Liver (tissue), 7 donors: ENCODE measurements at regions not wholly inside any gene's neighbourhood (a gene's known extent, or its start where the extent isn't known, plus 50 kb on each side); places are given as distances from the start of the nearest gene placed in this dataset.

Experiments used
- DNase-seq: peaks from one replicate; pipeline ENCODE4 v3.0.0-alpha.2; 2017; ENCODE audit warnings: low spot score
- H3K27ac ChIP-seq, 2 donors: one replicate each; pipeline ENCODE4 v1.7.0; 2013; ENCODE audit warnings: inconsistent platforms in 2 of 2, low read length in 2 of 2, control low read depth in 1 of 2, low read depth in 1 of 2, mild to moderate bottlenecking in 1 of 2
- H3K27me3 ChIP-seq, 4 donors: one replicate each; pipeline versions ENCODE4 v1.6.1 to v1.7.0; 2013; ENCODE audit warnings: low read length in 3 of 4, inconsistent platforms in 1 of 4, mild to moderate bottlenecking in 1 of 4, moderate library complexity in 1 of 4; ENCODE audit not compliant: control insufficient read depth in 4 of 4, insufficient read depth in 4 of 4
- H3K36me3 ChIP-seq, 4 donors: one replicate each; pipeline versions ENCODE4 v1.6.1 to v1.7.0; 2013; ENCODE audit warnings: low read length in 3 of 4, mild to moderate bottlenecking in 3 of 4, low read depth in 1 of 4, moderate library complexity in 1 of 4; ENCODE audit not compliant: control insufficient read depth in 4 of 4, insufficient read depth in 3 of 4
- H3K4me1 ChIP-seq, 4 donors: one replicate each; pipeline versions ENCODE4 v1.6.1 to v1.7.0; 2013; ENCODE audit warnings: low read length in 3 of 4, mild to moderate bottlenecking in 3 of 4, moderate library complexity in 1 of 4; ENCODE audit not compliant: control insufficient read depth in 4 of 4, insufficient read depth in 4 of 4
- H3K4me3 ChIP-seq, 3 donors: one replicate each; pipeline versions ENCODE4 v1.6.1 to v1.7.0; 2013; ENCODE audit warnings: low read length in 3 of 3, control low read depth in 1 of 3, low read depth in 1 of 3, mild to moderate bottlenecking in 1 of 3
- H3K9ac ChIP-seq, 2 donors: one replicate each; pipeline ENCODE4 v1.7.0; 2013; ENCODE audit warnings: low read length in 2 of 2, mild to moderate bottlenecking in 2 of 2, moderate library complexity in 2 of 2, control low read depth in 1 of 2, low read depth in 1 of 2
- H3K9me3 ChIP-seq, 4 donors: one replicate each; pipeline versions ENCODE4 v1.6.1 to v1.7.0; 2013; ENCODE audit warnings: low read length in 3 of 4; ENCODE audit not compliant: control insufficient read depth in 4 of 4
- EGR1 ChIP-seq, 2 donors: IDR thresholded peaks; 2 replicates each; pipeline ENCODE4 v1.6.1; 2016 to 2018; ENCODE audit warnings: antibody characterized with exemption in 2 of 2, low read depth in 2 of 2
- FOXA1 ChIP-seq: IDR thresholded peaks from 2 replicates; pipeline ENCODE4 v1.6.1; 2016; ENCODE audit warnings: antibody characterized with exemption
- FOXA2 ChIP-seq: IDR thresholded peaks from 2 replicates; pipeline ENCODE4 v1.6.1; 2016; ENCODE audit warnings: antibody characterized with exemption
- GABPA ChIP-seq, 2 donors: IDR thresholded peaks in 1 of 2; conservative IDR thresholded peaks in 1 of 2; 2 replicates each; pipeline ENCODE4 v1.6.1; 2016; ENCODE audit warnings: antibody characterized with exemption in 2 of 2, mild to moderate bottlenecking in 1 of 2, moderate library complexity in 1 of 2
- HNF4A ChIP-seq, 2 donors: conservative IDR thresholded peaks; 2 replicates each; pipeline ENCODE4 v1.6.1; 2016; ENCODE audit warnings: antibody characterized with exemption in 2 of 2, mild to moderate bottlenecking in 2 of 2
- HNF4G ChIP-seq: IDR thresholded peaks from 2 replicates; pipeline ENCODE4 v1.6.1; 2016; ENCODE audit warnings: antibody characterized with exemption
- JUND ChIP-seq, 2 donors: IDR thresholded peaks; 2 replicates each; pipeline ENCODE4 v1.6.1; 2016; ENCODE audit warnings: antibody characterized with exemption in 2 of 2
- NR2F2 ChIP-seq: IDR thresholded peaks from 2 replicates; pipeline ENCODE4 v1.6.1; 2016; ENCODE audit warnings: antibody characterized with exemption
- RAD21 ChIP-seq, 2 donors: IDR thresholded peaks; 2 replicates each; pipeline ENCODE4 v1.6.1; 2016; ENCODE audit warnings: antibody characterized with exemption in 2 of 2, mild to moderate bottlenecking in 2 of 2
- SP1 ChIP-seq: IDR thresholded peaks from 2 replicates; pipeline ENCODE4 v1.6.1; 2018; ENCODE audit warnings: antibody characterized with exemption, mild to moderate bottlenecking
- TAF1 ChIP-seq: conservative IDR thresholded peaks from 2 replicates; pipeline ENCODE4 v1.6.1; 2016; ENCODE audit warnings: antibody characterized with exemption, mild to moderate bottlenecking
- YY1 ChIP-seq: IDR thresholded peaks from 2 replicates; pipeline ENCODE4 v1.6.1; 2016; ENCODE audit warnings: antibody characterized with exemption, mild to moderate bottlenecking
- TF ChIP-seq, protein P1 (sequence below): IDR thresholded peaks from 2 replicates; pipeline ENCODE4 v1.6.1; 2016; ENCODE audit warnings: antibody characterized with exemption
- TF ChIP-seq, protein P2 (sequence below): fragments of 150-350 bp; IDR thresholded peaks from 2 replicates; pipeline ENCODE4 v1.5.1; 2017; ENCODE audit warnings: improper control_type of control experiment, low read depth, low read length; ENCODE audit not compliant: missing input control
- TF ChIP-seq, protein P3 (sequence below): IDR thresholded peaks from 2 replicates; pipeline ENCODE4 v1.6.1; 2016; ENCODE audit warnings: antibody characterized with exemption
- TF ChIP-seq, protein P4 (sequence below): IDR thresholded peaks from 2 replicates; pipeline ENCODE4 v1.6.1; 2016; ENCODE audit warnings: antibody characterized with exemption, mild to moderate bottlenecking
- TF ChIP-seq, protein P5 (sequence below): IDR thresholded peaks from 2 replicates; pipeline ENCODE4 v1.6.1; 2016; ENCODE audit warnings: antibody characterized with exemption
- donor health status: healthy.
- donor health status: healthy.
- donor health status: healthy.
- donor health status: healthy.

DNA sequence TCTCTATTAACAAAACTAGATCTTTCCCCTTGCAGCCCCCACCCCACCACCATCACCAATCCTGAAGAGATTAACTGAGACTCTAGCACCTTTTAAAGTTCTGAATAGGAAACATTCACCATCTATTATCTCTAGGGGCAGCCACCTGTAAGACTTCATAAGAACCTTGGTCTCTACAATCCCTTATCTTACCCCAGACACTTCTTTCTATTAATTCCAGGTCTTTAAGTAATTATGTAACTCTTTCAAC lies 180.2 kb upstream of the FBXL17 start:
- Histone ChIP-seq H3K9ac (no peak overlapping the region), H3K4me3 (no peak overlapping the region), H3K27me3 (peaks cover 0 to 5% (median 0%) of the 10 kb centered on the region in 4 donors), H3K4me1 (no peaks in the 10 kb centered on the region), H3K27ac (no peak overlapping the region), H3K36me3 (no peaks in the 10 kb centered on the region), H3K9me3 (no peaks in the 10 kb centered on the region)
- no peak for DNase-seq
- TF ChIP-seq FOXA2 = no peak
- TF ChIP-seq, protein P1, sequence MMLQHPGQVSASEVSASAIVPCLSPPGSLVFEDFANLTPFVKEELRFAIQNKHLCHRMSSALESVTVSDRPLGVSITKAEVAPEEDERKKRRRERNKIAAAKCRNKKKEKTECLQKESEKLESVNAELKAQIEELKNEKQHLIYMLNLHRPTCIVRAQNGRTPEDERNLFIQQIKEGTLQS = no peak
- TF ChIP-seq HNF4A (conservative IDR thresholded peaks at IDR 0.05) = no peak
- no peak for TF ChIP-seq EGR1 (IDR thresholded peaks at IDR 0.05; ENCODE audit: low read depth in 2 of 2)
- no peak for TF ChIP-seq JUND (IDR thresholded peaks at IDR 0.05)
- TF ChIP-seq, protein P2, sequence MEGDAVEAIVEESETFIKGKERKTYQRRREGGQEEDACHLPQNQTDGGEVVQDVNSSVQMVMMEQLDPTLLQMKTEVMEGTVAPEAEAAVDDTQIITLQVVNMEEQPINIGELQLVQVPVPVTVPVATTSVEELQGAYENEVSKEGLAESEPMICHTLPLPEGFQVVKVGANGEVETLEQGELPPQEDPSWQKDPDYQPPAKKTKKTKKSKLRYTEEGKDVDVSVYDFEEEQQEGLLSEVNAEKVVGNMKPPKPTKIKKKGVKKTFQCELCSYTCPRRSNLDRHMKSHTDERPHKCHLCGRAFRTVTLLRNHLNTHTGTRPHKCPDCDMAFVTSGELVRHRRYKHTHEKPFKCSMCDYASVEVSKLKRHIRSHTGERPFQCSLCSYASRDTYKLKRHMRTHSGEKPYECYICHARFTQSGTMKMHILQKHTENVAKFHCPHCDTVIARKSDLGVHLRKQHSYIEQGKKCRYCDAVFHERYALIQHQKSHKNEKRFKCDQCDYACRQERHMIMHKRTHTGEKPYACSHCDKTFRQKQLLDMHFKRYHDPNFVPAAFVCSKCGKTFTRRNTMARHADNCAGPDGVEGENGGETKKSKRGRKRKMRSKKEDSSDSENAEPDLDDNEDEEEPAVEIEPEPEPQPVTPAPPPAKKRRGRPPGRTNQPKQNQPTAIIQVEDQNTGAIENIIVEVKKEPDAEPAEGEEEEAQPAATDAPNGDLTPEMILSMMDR = no peak
- no peak for TF ChIP-seq FOXA1
- no peak for TF ChIP-seq HNF4G
- TF ChIP-seq YY1 = no peak
- TF ChIP-seq, protein P3, sequence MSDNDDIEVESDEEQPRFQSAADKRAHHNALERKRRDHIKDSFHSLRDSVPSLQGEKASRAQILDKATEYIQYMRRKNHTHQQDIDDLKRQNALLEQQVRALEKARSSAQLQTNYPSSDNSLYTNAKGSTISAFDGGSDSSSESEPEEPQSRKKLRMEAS = no peak
- TF ChIP-seq TAF1 = no peak
- TF ChIP-seq, protein P4, sequence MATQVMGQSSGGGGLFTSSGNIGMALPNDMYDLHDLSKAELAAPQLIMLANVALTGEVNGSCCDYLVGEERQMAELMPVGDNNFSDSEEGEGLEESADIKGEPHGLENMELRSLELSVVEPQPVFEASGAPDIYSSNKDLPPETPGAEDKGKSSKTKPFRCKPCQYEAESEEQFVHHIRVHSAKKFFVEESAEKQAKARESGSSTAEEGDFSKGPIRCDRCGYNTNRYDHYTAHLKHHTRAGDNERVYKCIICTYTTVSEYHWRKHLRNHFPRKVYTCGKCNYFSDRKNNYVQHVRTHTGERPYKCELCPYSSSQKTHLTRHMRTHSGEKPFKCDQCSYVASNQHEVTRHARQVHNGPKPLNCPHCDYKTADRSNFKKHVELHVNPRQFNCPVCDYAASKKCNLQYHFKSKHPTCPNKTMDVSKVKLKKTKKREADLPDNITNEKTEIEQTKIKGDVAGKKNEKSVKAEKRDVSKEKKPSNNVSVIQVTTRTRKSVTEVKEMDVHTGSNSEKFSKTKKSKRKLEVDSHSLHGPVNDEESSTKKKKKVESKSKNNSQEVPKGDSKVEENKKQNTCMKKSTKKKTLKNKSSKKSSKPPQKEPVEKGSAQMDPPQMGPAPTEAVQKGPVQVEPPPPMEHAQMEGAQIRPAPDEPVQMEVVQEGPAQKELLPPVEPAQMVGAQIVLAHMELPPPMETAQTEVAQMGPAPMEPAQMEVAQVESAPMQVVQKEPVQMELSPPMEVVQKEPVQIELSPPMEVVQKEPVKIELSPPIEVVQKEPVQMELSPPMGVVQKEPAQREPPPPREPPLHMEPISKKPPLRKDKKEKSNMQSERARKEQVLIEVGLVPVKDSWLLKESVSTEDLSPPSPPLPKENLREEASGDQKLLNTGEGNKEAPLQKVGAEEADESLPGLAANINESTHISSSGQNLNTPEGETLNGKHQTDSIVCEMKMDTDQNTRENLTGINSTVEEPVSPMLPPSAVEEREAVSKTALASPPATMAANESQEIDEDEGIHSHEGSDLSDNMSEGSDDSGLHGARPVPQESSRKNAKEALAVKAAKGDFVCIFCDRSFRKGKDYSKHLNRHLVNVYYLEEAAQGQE = no peak
- TF ChIP-seq GABPA (IDR thresholded peaks at IDR 0.05 in 1 of 2, conservative IDR thresholded peaks at IDR 0.05 in 1 of 2) = no peak
- TF ChIP-seq RAD21 (IDR thresholded peaks at IDR 0.05) = no peak
- TF ChIP-seq NR2F2 = no peak
- no peak for TF ChIP-seq SP1
- TF ChIP-seq, protein P5, sequence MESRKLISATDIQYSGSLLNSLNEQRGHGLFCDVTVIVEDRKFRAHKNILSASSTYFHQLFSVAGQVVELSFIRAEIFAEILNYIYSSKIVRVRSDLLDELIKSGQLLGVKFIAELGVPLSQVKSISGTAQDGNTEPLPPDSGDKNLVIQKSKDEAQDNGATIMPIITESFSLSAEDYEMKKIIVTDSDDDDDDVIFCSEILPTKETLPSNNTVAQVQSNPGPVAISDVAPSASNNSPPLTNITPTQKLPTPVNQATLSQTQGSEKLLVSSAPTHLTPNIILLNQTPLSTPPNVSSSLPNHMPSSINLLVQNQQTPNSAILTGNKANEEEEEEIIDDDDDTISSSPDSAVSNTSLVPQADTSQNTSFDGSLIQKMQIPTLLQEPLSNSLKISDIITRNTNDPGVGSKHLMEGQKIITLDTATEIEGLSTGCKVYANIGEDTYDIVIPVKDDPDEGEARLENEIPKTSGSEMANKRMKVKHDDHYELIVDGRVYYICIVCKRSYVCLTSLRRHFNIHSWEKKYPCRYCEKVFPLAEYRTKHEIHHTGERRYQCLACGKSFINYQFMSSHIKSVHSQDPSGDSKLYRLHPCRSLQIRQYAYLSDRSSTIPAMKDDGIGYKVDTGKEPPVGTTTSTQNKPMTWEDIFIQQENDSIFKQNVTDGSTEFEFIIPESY = no peak
